ENCODE measurements at regions not wholly inside any gene's neighbourhood (a gene's known extent, or its start where the extent isn't known, plus 50 kb on each side); places are given as distances from the start of the nearest gene placed in this dataset.

DNA sequence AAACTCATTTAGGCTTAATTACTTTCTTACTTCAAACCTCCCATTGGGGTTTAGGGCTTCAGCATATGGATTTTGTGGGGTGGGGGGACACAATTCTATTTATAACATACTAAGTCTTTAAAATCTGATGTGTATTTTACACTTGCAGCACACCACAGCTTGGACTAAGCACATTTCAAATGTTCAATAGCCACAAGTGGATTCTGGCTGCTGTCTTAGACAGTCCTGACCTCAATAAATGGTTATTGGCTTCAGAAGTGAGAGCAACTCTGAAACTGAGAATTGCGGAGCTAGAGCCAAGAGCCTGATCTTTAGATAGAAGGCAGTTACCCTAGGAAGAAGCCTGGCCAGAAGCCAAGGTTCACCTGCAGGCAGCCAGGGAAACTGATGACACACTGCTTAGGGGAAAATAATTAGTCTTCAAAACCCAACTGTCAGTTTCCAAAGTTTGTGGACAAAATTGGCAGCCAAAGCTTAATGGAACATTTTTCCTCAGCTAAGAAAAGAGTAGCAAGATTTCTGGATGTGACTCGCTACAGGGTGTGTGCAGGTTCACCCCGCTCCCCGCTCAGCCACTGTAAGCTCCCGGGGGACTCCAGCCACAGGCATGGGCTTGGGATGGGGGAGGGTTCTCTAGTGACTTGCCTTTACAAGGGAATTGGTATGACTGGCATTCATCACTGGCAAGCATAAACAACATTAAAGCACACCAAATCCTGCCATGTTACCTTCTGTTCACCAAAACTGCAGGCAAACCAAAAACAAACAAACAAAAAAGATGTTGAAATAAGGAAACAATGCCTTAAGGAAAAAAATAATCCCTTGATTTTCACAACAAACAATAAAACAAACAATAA lies 219.8 kb downstream of the TFAP2A start:
- no peak for DNase-seq (ENCODE audit: low read depth in 1 of 2, low spot score in 1 of 2)

DNA sequence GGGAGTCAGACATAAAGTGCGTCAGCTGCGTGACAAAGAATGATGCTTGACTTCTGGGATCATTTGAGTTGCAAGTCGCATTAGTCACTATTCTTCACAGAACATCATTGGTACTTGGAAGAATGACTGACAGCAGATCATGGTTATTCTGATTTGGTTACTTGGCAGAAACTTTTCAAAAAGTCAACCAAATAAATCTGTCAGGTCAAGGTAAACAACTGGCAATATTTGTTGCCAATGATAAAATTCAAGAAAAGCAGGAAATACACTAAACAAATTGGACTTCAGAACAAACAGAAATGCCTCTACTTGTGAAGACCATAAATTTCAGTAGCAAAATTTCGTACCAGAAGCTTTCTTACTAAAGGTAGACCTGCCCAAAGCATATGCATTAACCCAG lies 221.6 kb downstream of the TFAP2A start:
- H3K4me3 ChIP-seq = no peak overlapping the region
- no peak overlapping the region for H3K27ac ChIP-seq
- DNase-seq (ENCODE audit: low read depth in 1 of 2, low spot score in 1 of 2) = no peak
- no peaks in the 10 kb centered on the region for H3K9me3 ChIP-seq (ENCODE audit: low read depth)
- H3K4me1 ChIP-seq (ENCODE audit: low read depth) = no peaks in the 10 kb centered on the region
- no peaks in the 10 kb centered on the region for H3K27me3 ChIP-seq
- TF ChIP-seq, protein P1, sequence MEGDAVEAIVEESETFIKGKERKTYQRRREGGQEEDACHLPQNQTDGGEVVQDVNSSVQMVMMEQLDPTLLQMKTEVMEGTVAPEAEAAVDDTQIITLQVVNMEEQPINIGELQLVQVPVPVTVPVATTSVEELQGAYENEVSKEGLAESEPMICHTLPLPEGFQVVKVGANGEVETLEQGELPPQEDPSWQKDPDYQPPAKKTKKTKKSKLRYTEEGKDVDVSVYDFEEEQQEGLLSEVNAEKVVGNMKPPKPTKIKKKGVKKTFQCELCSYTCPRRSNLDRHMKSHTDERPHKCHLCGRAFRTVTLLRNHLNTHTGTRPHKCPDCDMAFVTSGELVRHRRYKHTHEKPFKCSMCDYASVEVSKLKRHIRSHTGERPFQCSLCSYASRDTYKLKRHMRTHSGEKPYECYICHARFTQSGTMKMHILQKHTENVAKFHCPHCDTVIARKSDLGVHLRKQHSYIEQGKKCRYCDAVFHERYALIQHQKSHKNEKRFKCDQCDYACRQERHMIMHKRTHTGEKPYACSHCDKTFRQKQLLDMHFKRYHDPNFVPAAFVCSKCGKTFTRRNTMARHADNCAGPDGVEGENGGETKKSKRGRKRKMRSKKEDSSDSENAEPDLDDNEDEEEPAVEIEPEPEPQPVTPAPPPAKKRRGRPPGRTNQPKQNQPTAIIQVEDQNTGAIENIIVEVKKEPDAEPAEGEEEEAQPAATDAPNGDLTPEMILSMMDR (IDR thresholded peaks at IDR 0.05; ENCODE audit: low read depth, low read length) = no peak
- no peaks in the 10 kb centered on the region for H3K36me3 ChIP-seq

More for the DNA sequence above, 219.8 kb downstream of the TFAP2A start:
- H3K4me1 ChIP-seq (ENCODE audit: low read depth) = no peaks in the 10 kb centered on the region
- H3K4me3 ChIP-seq = no peak overlapping the region
- H3K9me3 ChIP-seq (ENCODE audit: low read depth) = no peaks in the 10 kb centered on the region
- H3K27ac ChIP-seq = no peak overlapping the region
- H3K27me3 ChIP-seq = no peaks in the 10 kb centered on the region
- H3K36me3 ChIP-seq = no peaks in the 10 kb centered on the region
- TF ChIP-seq, protein P1 (IDR thresholded peaks at IDR 0.05; ENCODE audit: low read depth, low read length) = no peak

DNA sequence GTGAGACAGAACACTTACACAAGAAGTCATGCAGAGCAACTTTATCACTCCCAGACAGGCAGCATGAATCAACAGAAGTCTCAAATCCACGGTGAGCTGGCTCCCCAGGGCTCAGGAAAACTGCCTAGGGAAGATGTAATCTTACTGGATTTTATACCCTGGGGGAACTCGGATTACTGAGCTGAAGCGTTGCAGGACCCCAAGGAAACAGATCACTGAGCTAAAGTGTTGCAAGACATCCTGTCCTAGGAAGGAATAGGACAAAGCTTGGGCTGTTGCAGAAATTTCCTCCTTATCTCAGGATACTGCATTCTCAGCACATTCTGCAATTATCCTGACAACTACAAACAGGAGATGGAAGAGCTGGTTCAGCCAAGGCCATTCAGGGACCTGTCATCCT lies 224.8 kb downstream of the TFAP2A start:
- no peaks in the 10 kb centered on the region for H3K9me3 ChIP-seq (ENCODE audit: low read depth)
- H3K4me1 ChIP-seq (ENCODE audit: low read depth) = no peaks in the 10 kb centered on the region
- DNase-seq (ENCODE audit: low read depth in 1 of 2, low spot score in 1 of 2) = no peak
- H3K27me3 ChIP-seq = no peaks in the 10 kb centered on the region
- no peak overlapping the region for H3K4me3 ChIP-seq
- H3K27ac ChIP-seq = no peak overlapping the region
- H3K36me3 ChIP-seq = no peaks in the 10 kb centered on the region
- TF ChIP-seq, protein P1 (IDR thresholded peaks at IDR 0.05; ENCODE audit: low read depth, low read length) = no peak

DNA sequence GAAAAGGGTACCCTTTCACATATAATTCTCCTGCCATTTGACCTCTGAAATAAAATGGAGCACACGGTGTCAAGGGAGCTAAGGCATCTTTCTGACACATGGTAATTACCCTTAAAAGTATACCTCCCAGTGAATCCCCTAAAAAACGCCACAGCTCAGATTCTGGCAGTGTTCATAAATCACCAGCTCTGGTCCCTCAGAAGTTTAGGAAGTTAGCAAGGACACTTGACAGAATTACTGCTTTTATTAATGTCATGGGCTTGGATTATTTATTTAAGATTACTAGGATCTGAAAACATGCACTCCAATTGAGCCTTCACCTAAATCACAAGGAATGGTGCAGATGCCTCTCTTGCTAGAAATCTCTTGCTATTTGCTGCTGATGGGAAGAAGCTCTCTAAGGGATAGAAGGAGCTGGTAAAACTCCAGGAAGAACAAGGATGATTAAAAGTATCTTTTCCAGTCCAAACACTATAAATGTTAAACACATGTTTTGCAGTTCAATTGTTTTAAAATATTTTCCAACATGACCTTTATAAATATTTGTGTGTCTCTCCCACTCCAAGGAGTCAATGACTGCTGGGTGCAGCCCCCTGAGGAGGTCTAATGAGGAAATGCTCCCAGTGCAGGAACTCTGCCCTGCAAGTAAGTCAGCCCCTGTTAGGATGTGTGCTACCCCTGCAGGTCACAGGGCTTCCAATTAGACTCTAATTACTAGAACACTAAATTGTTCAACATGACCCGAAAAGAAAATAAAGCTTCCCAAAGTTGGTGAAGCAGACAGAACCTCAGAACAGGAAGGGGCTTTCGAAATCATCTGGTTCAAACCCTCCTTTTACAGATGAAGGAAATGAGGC lies 230.3 kb downstream of the TFAP2A start:
- no peaks in the 10 kb centered on the region for H3K9me3 ChIP-seq (ENCODE audit: low read depth)
- DNase-seq (ENCODE audit: low read depth in 1 of 2, low spot score in 1 of 2) = no peak
- no peaks in the 10 kb centered on the region for H3K36me3 ChIP-seq
- no peaks in the 10 kb centered on the region for H3K4me1 ChIP-seq (ENCODE audit: low read depth)
- H3K4me3 ChIP-seq = no peak overlapping the region
- no peaks in the 10 kb centered on the region for H3K27me3 ChIP-seq
- TF ChIP-seq, protein P1 (IDR thresholded peaks at IDR 0.05; ENCODE audit: low read depth, low read length) = no peak
- H3K27ac ChIP-seq = no peak overlapping the region

DNA sequence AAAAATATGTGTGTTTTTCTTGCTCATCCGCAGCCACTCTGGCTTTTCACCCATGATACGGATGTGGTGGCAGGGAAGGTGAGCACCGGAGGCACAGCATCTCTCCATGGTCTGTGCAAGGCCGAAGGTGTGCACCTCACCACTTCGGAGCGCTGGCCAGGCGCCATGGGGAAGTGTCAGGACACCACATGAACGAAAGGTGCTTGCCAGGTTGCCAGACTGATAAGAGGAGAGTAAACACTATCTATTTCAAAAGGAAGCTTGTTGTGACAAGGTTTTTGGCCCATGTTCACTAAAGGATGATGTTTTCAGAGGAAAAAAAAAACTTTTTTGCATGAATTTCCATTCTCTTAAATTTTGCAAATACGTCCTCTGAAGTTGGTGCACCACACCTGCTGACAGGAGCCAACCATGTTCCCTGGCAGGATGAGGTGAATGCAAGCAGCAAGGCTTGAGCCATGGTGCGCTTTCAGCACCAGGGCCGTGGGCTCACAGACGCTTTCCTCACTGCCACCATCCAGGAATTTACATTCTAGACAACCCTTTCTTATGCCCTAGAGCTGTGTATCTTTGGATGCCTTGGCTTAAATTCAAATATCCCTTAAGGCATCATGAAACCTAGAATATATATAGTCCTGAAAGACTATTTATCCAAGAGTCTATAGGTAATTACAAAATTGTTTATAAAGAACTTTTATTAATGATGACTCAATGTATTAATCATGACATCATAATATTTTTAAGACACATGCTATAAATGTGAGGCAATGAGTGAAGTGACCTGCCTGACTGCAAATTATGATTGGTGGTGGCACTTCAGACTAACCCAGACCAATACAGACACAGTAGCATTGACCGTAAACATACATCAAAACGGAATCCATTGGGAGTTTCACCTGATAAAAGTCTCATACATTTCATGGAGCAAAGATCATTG lies 234.5 kb downstream of the TFAP2A start:
- TF ChIP-seq, protein P1 (IDR thresholded peaks at IDR 0.05; ENCODE audit: low read depth, low read length) = no peak
- Histone ChIP-seq H3K4me3 (no peak overlapping the region), H3K27me3 (no peaks in the 10 kb centered on the region), H3K9me3 (ENCODE audit: low read depth) (no peaks in the 10 kb centered on the region), H3K4me1 (ENCODE audit: low read depth) (no peaks in the 10 kb centered on the region), H3K27ac (no peak overlapping the region), H3K36me3 (no peaks in the 10 kb centered on the region)
- DNase-seq (ENCODE audit: low read depth in 1 of 2, low spot score in 1 of 2) = no peak
